ENCODE measurements at regions not wholly inside any gene's neighbourhood (a gene's known extent, or its start where the extent isn't known, plus 50 kb on each side); places are given as distances from the start of the nearest gene placed in this dataset.
"Not testable (repeated sequence)": the region's sequence is repeated elsewhere in the genome, so short reads cannot be mapped to it uniquely, and the experiment has no call there.

DNA sequence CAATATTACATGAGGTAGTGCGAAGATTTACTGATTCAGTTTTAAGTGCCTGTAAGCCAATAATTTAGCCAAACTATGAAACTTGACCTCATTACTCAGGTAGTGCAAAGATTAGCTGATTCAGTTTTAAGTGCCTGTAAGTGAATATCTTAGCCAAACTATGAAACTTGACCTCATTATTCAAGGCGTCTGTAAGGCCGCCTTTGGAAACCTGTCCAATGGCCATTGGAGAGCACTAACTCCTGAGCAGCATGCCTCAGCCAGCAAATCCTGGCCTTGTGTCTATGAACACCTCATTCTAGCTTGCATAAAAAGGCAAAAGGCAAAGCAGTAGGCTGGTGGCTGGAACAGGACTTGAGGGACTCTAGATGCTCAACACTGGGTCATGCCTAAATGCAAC lies 127.0 kb upstream of the GPR12 start:
- DNase-seq (ENCODE audit: low read depth), result no peak

DNA sequence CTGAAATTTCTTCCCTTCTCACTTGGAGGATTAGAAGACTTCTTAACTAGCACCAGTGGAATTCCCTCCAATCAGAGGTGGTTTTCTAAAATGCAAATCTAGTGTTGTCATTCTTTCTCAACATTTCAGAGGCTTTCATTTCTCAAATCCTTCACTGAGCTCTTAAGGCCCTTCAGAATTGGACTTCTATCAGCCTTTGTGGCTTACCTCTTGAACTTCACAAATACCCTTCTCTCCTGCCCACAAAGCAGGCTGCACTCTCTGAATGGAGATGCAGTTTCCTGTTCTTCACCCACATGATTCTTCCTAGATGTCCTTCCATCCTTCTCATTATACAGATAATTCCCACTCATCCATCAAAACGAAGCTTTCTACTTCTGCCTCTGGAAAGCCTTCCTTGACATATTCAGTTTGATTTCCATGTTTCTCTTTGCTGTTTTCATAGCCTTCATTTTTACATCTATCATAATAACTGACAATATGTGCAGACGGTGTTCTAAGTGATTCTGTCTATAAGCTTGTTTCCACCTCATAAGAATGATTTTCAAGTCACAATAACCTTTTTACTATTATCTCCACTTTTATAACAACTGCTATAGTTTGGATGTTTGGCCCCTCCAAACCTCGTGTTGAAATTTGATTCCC lies 123.1 kb upstream of the GPR12 start:
- DNase-seq (ENCODE audit: low read depth), result no peak

DNA sequence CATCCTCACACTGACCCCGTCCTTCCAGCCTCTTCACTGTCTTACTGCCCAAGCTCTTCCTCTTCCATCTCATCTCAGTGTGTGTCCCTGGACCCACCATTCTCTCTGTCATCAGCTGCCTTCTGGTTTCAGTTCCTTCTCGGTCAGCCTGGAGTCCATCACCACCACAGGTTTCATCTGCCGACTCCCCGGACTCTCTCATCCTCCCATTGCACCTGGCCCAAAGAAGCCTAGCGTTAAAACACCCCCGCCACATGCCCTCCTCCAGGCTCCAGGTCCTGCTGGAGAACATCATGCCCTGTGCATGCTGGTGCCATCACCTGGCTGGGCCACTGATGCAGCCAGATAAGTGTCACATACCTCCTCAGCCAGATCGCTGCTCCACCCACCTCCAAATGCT lies 122.1 kb upstream of the GPR12 start:
- no peak for DNase-seq (ENCODE audit: low read depth)

DNA sequence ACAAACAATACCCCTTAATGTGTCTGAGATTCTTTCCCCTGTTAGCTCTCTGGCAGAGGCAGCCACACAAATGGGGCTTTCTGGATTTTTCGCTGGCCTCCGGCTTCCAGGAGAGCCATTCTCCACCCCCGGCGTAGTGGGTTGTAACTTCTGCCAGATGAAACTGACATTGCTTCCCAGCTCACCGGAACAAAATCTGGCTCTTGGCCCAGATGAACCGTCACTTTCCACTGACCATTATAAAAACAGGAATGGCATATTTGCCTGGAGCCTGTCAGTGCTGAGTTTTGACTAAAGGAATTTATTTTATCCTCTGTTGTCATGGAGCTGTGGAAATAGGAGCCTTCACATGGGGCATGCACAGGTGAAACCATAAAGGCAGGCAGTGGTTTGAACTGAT lies 120.6 kb upstream of the GPR12 start:
- DNase-seq (ENCODE audit: low read depth), result peak; percentile 10

DNA sequence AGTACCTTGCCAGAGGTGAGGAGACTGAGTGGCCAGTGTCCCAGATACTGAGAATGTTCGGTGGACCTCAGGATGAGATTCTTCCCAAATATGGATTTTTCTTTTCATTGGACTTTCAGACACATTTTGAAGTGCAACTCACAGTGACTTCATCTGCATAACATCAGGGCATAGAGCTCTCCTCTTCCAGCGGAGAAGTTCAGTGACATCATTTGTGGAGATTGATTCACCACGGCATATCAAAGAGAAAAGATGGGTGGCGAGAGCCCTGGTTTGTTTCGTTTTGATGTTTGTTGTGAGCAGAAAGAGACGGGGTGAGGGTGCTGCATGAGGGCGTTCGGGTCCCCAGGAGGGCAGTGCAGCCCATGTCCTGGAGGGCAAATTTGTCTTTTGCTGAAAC lies 120.1 kb upstream of the GPR12 start:
- DNase-seq (ENCODE audit: low read depth), result no peak

DNA sequence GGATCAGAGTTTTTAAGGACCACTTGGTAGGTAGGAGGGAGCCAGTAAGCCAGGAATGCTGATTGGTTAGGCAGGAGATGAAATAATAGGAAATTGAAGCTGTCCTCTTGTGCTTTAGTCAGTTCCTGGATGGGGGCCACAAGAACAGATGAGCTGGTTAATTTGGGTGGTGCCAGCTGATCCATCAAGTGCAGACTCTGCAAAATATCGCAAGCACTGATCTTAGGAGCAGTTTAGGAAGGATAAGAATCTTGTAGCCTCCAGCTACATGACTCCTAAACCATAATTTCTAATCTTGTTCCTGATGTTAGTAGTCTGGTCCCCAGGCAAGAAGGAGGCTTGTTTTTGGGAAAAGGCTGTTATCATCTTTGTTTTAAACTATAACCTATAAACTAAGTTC lies 117.9 kb upstream of the GPR12 start:
- DNase-seq (ENCODE audit: low read depth), result no peak

DNA sequence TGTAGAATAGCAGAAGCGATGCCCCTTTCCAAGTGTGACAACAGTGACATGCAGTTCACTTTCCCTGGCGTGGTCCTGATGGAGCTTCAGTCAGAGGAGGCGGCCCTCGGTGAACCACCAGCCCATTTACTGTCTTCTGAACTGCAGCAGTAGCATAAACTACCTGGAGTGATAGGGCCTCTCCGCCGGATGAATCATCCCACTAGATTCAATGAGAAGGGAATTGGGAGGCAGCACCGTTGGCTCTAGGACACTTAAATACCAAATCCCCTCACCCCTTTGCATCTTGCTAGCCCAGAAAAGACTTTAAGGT lies 112.8 kb upstream of the GPR12 start:
- DNase-seq (ENCODE audit: low read depth), result no peak

DNA sequence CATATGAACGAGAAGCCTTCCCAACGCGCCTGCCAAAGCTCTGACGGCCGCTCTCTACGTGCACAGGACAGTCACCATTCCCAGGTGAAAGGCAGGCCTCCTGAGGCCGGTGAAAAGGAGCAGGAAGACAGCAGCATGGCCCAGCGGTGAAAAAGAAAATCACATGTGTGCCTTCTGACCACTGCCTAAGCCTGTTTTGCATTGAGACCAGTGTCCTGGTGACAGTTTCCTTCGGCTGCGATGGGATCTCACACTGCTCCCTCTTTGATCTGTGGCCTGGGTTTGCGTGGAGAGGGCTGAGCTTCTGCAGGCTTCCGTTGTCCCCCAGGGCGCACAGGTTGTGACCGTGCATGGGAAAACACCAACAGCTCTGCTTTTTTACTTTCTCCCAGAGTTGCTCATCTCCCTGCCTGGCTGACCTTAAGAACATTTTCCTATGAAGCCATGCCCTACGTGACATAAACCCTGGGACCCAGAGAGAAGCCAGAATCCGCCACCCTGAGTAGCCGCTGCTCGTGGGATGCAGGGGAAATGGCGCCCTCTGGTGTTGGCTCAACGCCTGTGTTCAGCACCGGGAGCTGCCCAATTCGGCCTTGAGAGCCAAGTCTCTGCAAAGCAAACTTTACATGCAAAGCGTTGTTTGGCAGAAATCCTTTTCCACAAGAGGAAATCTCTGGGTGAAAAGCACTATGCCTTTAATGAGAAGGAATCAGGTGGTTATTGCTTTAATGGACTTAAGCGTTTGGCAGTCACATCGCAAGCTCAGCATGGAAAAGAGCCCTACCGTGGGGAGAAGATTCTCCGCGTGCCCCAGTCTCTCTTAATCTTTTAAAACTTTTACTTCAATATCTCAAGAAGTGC lies 112.2 kb upstream of the GPR12 start:
- peak; percentile 6 for DNase-seq (ENCODE audit: low read depth)

DNA sequence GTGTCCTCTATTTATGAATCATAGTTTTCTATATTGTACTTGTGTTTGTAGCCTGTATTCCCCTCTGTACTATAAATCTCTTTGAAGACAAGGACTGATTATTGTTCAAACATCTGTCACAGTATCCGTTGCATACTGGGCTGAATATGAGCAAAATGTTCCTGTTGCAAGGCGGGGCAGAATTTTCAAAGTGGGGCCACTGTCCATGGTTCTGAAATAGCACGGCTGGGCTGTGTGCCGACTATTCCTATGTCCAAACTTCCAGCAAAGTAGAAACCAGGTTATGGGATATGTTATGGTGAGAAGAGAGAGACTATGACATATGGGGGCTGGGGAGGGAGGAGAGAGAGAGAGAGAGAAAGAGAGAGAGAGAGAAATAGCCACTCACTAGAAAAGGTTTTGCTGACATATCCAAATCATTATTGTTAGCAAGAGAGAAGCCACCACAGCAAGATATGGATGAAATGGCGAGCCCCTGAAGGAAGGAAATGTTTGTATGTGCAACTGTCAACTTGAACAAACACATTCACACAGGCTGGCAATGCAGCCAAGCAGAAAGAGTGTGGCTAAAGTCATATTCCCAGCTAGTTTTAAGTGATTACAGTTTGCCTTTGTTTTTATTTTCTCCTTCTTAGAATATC lies 107.0 kb upstream of the GPR12 start:
- no peak for DNase-seq (ENCODE audit: low read depth)

DNA sequence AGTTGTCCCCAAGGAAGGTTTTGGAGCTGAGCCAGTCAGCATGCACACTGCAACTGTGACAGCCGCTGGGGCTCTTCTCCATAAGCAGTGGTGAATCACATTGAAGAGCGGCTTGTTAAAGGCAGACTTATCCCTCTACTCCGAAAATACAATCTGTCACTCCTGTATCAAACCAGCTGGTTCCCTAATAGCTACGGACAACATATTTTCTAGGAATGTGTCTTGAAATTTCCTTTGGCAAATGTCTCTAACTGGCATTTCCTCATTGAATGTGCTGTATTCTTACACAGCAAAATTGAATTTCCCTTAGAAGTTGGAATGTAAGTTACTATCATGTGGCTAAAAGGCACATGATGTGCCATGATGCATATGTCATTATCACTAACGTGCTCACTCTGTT lies 104.0 kb upstream of the GPR12 start:
- DNase-seq (ENCODE audit: low read depth), result no peak

DNA sequence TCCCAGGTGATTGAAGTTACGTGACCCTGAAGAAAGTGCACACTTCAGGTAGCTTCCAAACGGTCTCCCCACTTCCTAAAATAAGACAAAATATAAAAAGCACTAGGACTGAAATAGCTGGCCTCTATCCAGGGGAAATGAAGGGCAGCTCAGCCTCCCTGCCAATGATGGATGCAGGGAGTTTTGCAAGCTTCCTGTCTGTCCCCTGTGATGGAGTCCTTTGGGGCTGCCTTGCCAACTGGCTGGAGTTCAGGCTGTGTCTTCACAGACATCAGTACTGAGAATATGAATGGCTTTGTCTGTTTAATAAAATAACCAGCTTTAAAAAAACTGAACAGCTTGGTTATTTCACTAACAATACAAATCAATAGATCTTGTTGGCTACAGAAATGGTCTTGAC lies 101.4 kb upstream of the GPR12 start:
- no peak for DNase-seq (ENCODE audit: low read depth)

DNA sequence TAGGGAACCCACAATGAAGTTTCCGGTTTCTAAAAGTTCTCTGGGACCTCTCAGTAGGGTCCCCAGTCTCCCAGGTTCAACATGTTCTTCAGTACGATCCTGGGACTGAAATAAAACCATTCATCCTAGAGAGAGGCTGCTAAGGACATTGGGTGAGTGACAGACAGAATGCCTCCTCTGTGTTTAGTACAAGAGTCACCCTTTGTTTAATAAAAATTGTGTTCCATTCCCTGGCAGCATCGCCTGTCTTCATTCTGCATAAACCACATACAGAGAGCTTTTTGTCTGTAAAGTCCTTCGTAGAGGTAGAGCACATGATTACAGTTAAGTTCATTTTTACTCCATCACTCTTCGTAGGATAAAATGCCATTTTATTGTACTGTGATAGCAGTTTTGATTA lies 95.3 kb upstream of the GPR12 start:
- DNase-seq (ENCODE audit: low read depth), result no peak

DNA sequence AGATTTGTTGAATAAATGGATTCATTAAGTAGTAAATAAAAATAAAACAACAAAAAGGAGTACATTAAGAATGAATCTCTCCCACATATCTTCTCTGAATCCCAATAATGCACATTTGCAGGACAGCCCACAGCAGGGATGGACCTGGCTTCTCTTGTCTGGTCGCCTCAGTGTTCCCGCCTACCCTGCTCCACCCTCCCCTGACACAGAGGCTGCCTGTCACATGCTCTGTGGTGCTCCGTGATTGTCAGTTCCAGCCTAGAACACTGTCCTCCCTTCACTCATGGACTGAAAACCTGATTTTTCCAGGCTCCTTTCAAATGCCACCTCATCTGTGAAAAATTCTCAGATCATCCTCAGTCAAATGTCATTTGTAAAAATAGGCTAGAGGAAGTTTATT lies 94.5 kb upstream of the GPR12 start:
- no peak for DNase-seq (ENCODE audit: low read depth)

DNA sequence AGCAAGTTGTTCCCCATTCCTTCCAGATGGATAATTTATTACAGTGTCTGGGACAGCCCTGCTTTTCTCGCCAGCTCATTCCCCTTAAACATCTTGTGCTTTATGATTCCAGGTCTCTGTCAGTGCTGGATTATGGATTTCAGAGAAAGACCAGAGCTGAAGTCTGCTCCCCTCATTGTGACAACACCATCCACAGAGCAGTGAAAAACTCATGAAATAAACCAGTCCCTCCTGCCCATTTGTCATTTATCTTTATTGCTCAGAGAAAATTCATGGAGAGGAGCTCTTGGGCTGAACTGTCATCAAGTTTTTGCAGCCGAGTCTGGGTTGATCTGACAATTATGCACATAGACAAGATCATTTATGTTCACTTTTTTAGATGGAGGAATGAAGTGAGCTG lies 92.7 kb upstream of the GPR12 start:
- DNase-seq (ENCODE audit: low read depth), result no peak

DNA sequence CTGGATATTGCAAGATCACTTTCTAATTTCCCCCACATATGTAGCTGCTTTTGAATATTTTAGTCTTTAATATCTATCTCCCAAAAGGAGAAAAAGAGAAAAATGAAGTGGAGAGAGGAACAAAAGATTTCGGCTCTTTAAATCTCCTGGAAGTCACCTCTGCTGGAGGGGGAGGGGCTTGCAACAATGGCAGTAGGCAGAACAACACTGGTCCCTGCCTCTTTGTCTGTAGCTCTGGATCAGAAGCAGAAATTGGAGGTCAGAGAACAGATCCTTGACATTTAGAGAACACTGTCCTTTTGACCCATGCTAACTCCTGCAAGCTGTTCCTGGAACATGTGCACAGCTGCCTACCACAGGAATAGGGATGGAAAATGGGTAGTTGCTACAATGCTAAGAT lies 86.7 kb upstream of the GPR12 start:
- DNase-seq (ENCODE audit: low read depth), result no peak

DNA sequence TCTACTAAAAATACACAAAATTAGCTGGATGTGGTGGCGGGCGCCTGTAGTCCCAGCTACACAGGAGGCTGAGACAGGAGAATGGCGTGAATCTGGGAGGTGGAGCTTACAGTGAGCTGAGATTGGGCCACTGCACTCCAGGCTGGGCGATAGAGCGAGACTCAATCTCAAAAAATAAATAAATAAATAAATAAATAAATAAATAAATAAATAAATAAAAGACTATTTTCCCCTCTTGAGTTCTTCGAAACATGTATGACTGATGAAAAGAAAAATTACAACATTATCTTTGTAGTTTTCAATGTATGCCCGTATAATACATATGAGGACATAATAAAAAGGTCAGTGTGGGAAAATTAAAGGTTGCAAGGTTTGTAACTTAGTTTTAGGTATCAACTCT lies 84.5 kb upstream of the GPR12 start:
- not testable (repeated sequence) for DNase-seq (ENCODE audit: low read depth)

DNA sequence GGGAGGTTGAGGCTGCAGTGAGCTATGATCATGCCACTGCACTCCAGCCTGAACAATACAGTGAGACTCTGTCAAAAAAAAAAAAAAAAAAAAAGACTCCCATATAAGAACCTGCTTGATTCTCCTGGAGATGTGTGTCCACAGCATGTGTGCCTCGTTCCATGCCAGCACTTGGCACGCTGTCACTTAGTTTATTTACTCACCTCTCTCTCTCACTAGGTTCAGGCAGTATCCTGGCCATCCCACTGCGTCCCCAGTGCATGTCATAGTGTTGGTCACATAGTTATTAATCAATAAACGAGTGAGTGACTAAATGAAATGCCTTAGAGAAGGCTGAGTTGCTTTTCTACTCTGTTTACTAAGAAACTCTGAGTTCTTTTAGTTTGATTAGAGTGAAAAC lies 79.1 kb upstream of the GPR12 start:
- DNase-seq (ENCODE audit: low read depth), result no peak

DNA sequence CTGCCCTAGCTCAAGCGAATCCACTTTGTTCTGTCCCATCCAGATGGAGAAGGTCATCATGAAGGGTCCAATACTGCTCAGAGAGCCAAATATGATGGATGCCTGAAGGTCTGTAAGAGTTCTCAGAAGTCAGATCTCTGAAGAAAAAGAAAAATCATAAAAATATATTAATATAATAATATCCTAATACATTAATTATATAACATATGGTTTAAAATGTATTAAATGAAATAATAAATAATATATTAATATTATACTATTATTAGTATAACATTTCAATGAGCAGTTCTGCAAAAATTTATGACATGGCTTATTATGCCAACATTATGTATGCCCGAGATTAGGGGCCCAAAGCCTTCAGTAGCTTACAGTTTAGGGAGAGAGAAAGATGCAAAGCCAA lies 78.2 kb upstream of the GPR12 start:
- DNase-seq (ENCODE audit: low read depth), result no peak

DNA sequence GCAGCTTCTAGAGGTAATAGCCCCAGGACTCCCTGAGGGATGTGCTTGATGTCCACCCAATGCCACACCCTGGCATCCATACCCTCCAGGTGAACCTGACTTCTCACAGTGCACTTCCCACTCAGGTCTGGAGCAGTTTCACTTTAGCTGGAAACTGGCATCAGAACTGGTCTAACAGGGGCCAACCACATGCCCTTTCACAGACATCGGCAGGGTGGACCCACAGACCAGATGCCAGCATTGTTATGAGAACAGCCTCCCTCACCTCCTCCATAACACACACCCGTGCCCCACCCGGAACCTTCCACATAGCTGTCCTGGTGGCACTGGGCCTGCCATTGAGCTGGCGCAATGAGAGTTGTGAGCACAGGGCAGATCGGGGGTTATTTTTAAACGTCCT lies 77.4 kb upstream of the GPR12 start:
- no peak for DNase-seq (ENCODE audit: low read depth)

DNA sequence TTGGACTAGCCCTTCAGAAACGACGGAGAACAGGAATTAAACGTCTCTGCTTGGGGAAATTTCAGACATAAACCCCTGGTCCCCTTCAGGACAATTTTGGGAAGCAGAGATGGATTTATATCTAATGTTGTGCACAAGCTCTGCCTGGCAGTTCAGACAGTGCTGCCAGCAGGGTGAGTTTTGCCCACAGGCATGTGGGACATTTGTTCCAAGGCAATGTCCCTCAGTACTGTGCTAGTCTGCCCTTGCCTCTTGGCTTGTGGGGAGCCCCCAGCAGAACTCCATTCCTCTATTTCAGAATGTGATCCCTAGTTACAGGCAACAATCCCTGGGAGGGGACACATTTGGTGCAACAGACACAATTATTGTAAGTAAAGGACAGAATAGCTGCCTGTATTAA lies 76.5 kb upstream of the GPR12 start:
- DNase-seq (ENCODE audit: low read depth), result no peak

DNA sequence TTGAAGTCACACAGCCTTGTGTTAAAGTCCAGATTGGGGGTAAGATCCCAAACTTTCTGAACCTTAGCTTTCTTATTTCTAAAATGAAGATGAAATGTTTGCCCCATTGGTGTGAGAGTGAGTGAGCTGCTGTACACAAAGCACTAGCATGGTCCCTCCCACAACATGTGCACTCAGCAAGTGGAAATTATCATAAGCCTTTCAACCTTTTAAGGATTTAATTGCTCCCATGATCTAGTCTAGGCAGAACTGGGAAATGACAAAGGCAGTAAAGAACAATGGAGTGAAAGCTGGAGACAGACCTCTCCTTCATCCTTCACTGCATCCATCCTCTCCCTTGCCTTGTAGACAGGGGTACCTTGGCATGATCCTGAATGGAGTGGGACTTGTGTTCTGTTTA lies 76.0 kb upstream of the GPR12 start:
- DNase-seq (ENCODE audit: low read depth), result no peak

DNA sequence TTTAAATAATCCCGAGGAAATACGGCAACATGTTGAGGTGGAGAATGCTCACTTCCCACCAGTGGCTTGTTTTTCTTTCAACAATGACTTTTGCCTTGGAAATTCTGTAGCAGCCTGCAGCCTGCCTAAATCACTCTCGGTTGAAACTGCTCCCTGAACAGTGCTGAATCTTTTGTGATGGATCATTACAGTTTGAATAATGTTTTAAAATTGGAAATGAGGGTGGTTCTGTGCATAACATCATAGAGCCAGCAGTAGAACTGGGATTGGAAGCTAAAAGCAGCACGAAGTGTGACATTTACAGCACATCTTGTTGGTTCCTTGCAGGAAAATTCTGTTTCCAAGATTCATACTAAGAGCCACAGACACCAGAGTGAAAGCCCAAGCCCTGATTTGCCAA lies 74.1 kb upstream of the GPR12 start:
- DNase-seq (ENCODE audit: low read depth), result no peak

DNA sequence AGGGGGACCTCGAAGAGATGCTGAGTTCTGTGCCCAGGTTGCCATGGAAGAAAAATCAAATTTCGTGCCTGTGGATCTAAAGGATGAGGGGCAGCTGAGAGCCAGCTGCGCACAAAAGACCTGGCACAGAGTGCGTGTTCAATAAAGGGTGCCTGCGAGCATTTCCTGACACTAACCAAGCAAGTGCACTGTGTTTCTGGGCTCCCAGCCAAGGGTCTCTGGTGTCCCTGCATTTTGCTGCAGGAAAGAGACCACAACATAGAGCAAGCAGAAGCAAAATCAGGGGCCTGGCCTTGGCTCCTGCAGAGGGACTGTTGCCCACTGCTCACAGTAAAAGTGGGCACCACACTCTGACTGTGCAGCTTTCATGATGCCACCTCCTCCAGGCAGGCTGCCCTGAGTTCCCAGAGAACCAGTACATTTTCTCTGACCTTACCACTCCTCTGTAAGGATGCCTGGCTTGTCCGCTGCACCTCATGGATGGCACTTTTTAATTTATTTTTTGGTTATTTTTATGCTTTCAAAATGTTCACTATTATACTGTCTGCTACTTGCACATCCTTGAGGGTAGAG lies 70.8 kb upstream of the GPR12 start:
- DNase-seq (ENCODE audit: low read depth), result no peak
